Liver (tissue), 8 donors: ENCODE measurements at regions not wholly inside any gene's neighbourhood (a gene's known extent, or its start where the extent isn't known, plus 50 kb on each side); places are given as distances from the start of the nearest gene placed in this dataset.

ENCODE experiments used
- DNase-seq: peaks from one replicate; pipeline ENCODE4 v3.0.0-alpha.2; 2017; ENCODE audit warnings: low spot score
- H3K27ac ChIP-seq, 2 donors: one replicate each; pipeline ENCODE4 v1.7.0; 2013; ENCODE audit warnings: inconsistent platforms in 2 of 2, low read length in 2 of 2, control low read depth in 1 of 2, low read depth in 1 of 2, mild to moderate bottlenecking in 1 of 2
- H3K27me3 ChIP-seq, 4 donors: one replicate each; pipeline versions ENCODE4 v1.6.1 to v1.7.0; 2013; ENCODE audit warnings: low read length in 3 of 4, inconsistent platforms in 1 of 4, mild to moderate bottlenecking in 1 of 4, moderate library complexity in 1 of 4; ENCODE audit not compliant: control insufficient read depth in 4 of 4, insufficient read depth in 4 of 4
- H3K36me3 ChIP-seq, 4 donors: one replicate each; pipeline versions ENCODE4 v1.6.1 to v1.7.0; 2013; ENCODE audit warnings: low read length in 3 of 4, mild to moderate bottlenecking in 3 of 4, low read depth in 1 of 4, moderate library complexity in 1 of 4; ENCODE audit not compliant: control insufficient read depth in 4 of 4, insufficient read depth in 3 of 4
- H3K4me1 ChIP-seq, 4 donors: one replicate each; pipeline versions ENCODE4 v1.6.1 to v1.7.0; 2013; ENCODE audit warnings: low read length in 3 of 4, mild to moderate bottlenecking in 3 of 4, moderate library complexity in 1 of 4; ENCODE audit not compliant: control insufficient read depth in 4 of 4, insufficient read depth in 4 of 4
- H3K4me3 ChIP-seq, 3 donors: one replicate each; pipeline versions ENCODE4 v1.6.1 to v1.7.0; 2013; ENCODE audit warnings: low read length in 3 of 3, control low read depth in 1 of 3, low read depth in 1 of 3, mild to moderate bottlenecking in 1 of 3
- H3K9ac ChIP-seq, 2 donors: one replicate each; pipeline ENCODE4 v1.7.0; 2013; ENCODE audit warnings: low read length in 2 of 2, mild to moderate bottlenecking in 2 of 2, moderate library complexity in 2 of 2, control low read depth in 1 of 2, low read depth in 1 of 2
- H3K9me3 ChIP-seq, 4 donors: one replicate each; pipeline versions ENCODE4 v1.6.1 to v1.7.0; 2013; ENCODE audit warnings: low read length in 3 of 4; ENCODE audit not compliant: control insufficient read depth in 4 of 4
- EGR1 ChIP-seq, 2 donors: IDR thresholded peaks; 2 replicates each; pipeline ENCODE4 v1.6.1; 2016 to 2018; ENCODE audit warnings: antibody characterized with exemption in 2 of 2, low read depth in 2 of 2
- FOXA1 ChIP-seq: IDR thresholded peaks from 2 replicates; pipeline ENCODE4 v1.6.1; 2016; ENCODE audit warnings: antibody characterized with exemption
- FOXA2 ChIP-seq: IDR thresholded peaks from 2 replicates; pipeline ENCODE4 v1.6.1; 2016; ENCODE audit warnings: antibody characterized with exemption
- HNF4A ChIP-seq, 2 donors: conservative IDR thresholded peaks; 2 replicates each; pipeline ENCODE4 v1.6.1; 2016; ENCODE audit warnings: antibody characterized with exemption in 2 of 2, mild to moderate bottlenecking in 2 of 2
- HNF4G ChIP-seq: IDR thresholded peaks from 2 replicates; pipeline ENCODE4 v1.6.1; 2016; ENCODE audit warnings: antibody characterized with exemption
- JUND ChIP-seq, 2 donors: IDR thresholded peaks; 2 replicates each; pipeline ENCODE4 v1.6.1; 2016; ENCODE audit warnings: antibody characterized with exemption in 2 of 2
- RAD21 ChIP-seq, 2 donors: IDR thresholded peaks; 2 replicates each; pipeline ENCODE4 v1.6.1; 2016; ENCODE audit warnings: antibody characterized with exemption in 2 of 2, mild to moderate bottlenecking in 2 of 2
- RXRA ChIP-seq, 2 donors: IDR thresholded peaks; 2 replicates each; pipeline ENCODE4 v1.6.1; 2017 to 2018; ENCODE audit warnings: antibody characterized with exemption in 2 of 2, mild to moderate bottlenecking in 1 of 2
- SP1 ChIP-seq: IDR thresholded peaks from 2 replicates; pipeline ENCODE4 v1.6.1; 2018; ENCODE audit warnings: antibody characterized with exemption, mild to moderate bottlenecking
- TAF1 ChIP-seq: conservative IDR thresholded peaks from 2 replicates; pipeline ENCODE4 v1.6.1; 2016; ENCODE audit warnings: antibody characterized with exemption, mild to moderate bottlenecking
- YY1 ChIP-seq: IDR thresholded peaks from 2 replicates; pipeline ENCODE4 v1.6.1; 2016; ENCODE audit warnings: antibody characterized with exemption, mild to moderate bottlenecking
- WGBS: extraction: QIAGEN DNeasy Blood & Tissue Kit; methylation state at CpG from one replicate; pipeline ENCODE4 v1.1.7; 2013; 5-methylcytosine and 5-hydroxymethylcytosine counted together
- TF ChIP-seq, protein P1 (sequence below): fragments of 150-350 bp; IDR thresholded peaks from 2 replicates; pipeline ENCODE4 v1.5.1; 2017; ENCODE audit warnings: improper control_type of control experiment, low read depth, low read length; ENCODE audit not compliant: missing input control
- TF ChIP-seq, protein P2 (sequence below): IDR thresholded peaks from 2 replicates; pipeline ENCODE4 v1.6.1; 2016; ENCODE audit warnings: antibody characterized with exemption, mild to moderate bottlenecking
- TF ChIP-seq, protein P3 (sequence below): IDR thresholded peaks from 2 replicates; pipeline ENCODE4 v1.6.1; 2016; ENCODE audit warnings: antibody characterized with exemption
- TF ChIP-seq, protein P4 (sequence below): IDR thresholded peaks from 2 replicates; pipeline ENCODE4 v1.6.1; 2016; ENCODE audit warnings: antibody characterized with exemption
- donor health status: healthy.
- donor health status: healthy.
- donor health status: healthy.
- donor health status: healthy.
- donor health status: healthy.

- TF ChIP-seq HNF4G: no peak
- TF ChIP-seq, protein P1, sequence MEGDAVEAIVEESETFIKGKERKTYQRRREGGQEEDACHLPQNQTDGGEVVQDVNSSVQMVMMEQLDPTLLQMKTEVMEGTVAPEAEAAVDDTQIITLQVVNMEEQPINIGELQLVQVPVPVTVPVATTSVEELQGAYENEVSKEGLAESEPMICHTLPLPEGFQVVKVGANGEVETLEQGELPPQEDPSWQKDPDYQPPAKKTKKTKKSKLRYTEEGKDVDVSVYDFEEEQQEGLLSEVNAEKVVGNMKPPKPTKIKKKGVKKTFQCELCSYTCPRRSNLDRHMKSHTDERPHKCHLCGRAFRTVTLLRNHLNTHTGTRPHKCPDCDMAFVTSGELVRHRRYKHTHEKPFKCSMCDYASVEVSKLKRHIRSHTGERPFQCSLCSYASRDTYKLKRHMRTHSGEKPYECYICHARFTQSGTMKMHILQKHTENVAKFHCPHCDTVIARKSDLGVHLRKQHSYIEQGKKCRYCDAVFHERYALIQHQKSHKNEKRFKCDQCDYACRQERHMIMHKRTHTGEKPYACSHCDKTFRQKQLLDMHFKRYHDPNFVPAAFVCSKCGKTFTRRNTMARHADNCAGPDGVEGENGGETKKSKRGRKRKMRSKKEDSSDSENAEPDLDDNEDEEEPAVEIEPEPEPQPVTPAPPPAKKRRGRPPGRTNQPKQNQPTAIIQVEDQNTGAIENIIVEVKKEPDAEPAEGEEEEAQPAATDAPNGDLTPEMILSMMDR: no peak
- no peak for TF ChIP-seq EGR1 (IDR thresholded peaks at IDR 0.05; ENCODE audit: low read depth in 2 of 2)
- TF ChIP-seq, protein P2, sequence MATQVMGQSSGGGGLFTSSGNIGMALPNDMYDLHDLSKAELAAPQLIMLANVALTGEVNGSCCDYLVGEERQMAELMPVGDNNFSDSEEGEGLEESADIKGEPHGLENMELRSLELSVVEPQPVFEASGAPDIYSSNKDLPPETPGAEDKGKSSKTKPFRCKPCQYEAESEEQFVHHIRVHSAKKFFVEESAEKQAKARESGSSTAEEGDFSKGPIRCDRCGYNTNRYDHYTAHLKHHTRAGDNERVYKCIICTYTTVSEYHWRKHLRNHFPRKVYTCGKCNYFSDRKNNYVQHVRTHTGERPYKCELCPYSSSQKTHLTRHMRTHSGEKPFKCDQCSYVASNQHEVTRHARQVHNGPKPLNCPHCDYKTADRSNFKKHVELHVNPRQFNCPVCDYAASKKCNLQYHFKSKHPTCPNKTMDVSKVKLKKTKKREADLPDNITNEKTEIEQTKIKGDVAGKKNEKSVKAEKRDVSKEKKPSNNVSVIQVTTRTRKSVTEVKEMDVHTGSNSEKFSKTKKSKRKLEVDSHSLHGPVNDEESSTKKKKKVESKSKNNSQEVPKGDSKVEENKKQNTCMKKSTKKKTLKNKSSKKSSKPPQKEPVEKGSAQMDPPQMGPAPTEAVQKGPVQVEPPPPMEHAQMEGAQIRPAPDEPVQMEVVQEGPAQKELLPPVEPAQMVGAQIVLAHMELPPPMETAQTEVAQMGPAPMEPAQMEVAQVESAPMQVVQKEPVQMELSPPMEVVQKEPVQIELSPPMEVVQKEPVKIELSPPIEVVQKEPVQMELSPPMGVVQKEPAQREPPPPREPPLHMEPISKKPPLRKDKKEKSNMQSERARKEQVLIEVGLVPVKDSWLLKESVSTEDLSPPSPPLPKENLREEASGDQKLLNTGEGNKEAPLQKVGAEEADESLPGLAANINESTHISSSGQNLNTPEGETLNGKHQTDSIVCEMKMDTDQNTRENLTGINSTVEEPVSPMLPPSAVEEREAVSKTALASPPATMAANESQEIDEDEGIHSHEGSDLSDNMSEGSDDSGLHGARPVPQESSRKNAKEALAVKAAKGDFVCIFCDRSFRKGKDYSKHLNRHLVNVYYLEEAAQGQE: no peak
- no peak for TF ChIP-seq JUND (IDR thresholded peaks at IDR 0.05)
- TF ChIP-seq YY1: no peak
- no peak for TF ChIP-seq RXRA (IDR thresholded peaks at IDR 0.05)
- TF ChIP-seq FOXA1: no peak
- TF ChIP-seq, protein P3, sequence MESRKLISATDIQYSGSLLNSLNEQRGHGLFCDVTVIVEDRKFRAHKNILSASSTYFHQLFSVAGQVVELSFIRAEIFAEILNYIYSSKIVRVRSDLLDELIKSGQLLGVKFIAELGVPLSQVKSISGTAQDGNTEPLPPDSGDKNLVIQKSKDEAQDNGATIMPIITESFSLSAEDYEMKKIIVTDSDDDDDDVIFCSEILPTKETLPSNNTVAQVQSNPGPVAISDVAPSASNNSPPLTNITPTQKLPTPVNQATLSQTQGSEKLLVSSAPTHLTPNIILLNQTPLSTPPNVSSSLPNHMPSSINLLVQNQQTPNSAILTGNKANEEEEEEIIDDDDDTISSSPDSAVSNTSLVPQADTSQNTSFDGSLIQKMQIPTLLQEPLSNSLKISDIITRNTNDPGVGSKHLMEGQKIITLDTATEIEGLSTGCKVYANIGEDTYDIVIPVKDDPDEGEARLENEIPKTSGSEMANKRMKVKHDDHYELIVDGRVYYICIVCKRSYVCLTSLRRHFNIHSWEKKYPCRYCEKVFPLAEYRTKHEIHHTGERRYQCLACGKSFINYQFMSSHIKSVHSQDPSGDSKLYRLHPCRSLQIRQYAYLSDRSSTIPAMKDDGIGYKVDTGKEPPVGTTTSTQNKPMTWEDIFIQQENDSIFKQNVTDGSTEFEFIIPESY: no peak
- Histone ChIP-seq H3K9ac (no peak overlapping the region), H3K4me1 (no peaks in the 10 kb centered on the region), H3K27ac (no peak overlapping the region), H3K4me3 (no peak overlapping the region), H3K9me3 (no peaks in the 10 kb centered on the region), H3K27me3 (no peaks in the 10 kb centered on the region), H3K36me3 (no peaks in the 10 kb centered on the region)
- WGBS: 93% methylated on average over 2 of the region's 2 CpGs
- DNase-seq: no peak
Measured at GRCh38 chr18:3332376-3332775, 70.4 kb downstream of the MYL12B start.

GRCh38 chr18:3333056-3333720 lies 71.3 kb downstream of the MYL12B start:
- Histone ChIP-seq H3K9me3 (no peaks in the 10 kb centered on the region), H3K4me3 (no peak overlapping the region), H3K36me3 (no peaks in the 10 kb centered on the region), H3K27me3 (no peaks in the 10 kb centered on the region), H3K9ac (no peak overlapping the region), H3K4me1 (no peaks in the 10 kb centered on the region), H3K27ac (no peak overlapping the region)
- 87% methylated on average over 4 of the region's 4 CpGs for WGBS
- DNase-seq: no peak
- TF ChIP-seq, protein P4, sequence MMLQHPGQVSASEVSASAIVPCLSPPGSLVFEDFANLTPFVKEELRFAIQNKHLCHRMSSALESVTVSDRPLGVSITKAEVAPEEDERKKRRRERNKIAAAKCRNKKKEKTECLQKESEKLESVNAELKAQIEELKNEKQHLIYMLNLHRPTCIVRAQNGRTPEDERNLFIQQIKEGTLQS: no peak
- TF ChIP-seq JUND (IDR thresholded peaks at IDR 0.05) (no peak), FOXA1 (no peak), TAF1 (no peak), EGR1 (IDR thresholded peaks at IDR 0.05; ENCODE audit: low read depth in 2 of 2) (no peak), RXRA (IDR thresholded peaks at IDR 0.05) (no peak), FOXA2 (no peak), HNF4A (conservative IDR thresholded peaks at IDR 0.05) (no peak), RAD21 (IDR thresholded peaks at IDR 0.05) (no peak), YY1 (no peak), HNF4G (no peak), SP1 (no peak)
- TF ChIP-seq, protein P3: no peak
- TF ChIP-seq, protein P2: no peak
